ENCODE measurements at regions not wholly inside any gene's neighbourhood (a gene's known extent, or its start where the extent isn't known, plus 50 kb on each side); places are given as distances from the start of the nearest gene placed in this dataset.

DNA sequence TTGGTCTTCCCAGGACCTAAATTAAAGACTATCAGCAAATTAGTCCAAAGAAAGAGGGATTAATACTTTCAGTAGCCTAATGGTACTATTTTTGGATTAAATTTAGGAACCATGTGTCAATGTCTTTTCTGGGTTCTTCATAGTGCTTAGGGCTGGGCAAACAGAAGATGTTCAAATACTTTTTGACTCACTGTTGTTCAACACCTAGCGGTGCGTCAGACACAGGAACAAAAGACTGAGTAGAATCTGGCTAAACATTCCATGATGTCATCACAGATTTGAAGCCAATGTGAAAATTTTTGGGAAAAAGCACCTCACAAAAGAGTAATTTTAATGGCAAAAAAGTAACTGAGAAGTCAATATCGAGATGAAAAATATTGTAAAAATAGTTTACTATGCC lies 544.4 kb downstream of the EFNA5 start:
- no peaks in the 10 kb centered on the region for H3K9me3 ChIP-seq

DNA sequence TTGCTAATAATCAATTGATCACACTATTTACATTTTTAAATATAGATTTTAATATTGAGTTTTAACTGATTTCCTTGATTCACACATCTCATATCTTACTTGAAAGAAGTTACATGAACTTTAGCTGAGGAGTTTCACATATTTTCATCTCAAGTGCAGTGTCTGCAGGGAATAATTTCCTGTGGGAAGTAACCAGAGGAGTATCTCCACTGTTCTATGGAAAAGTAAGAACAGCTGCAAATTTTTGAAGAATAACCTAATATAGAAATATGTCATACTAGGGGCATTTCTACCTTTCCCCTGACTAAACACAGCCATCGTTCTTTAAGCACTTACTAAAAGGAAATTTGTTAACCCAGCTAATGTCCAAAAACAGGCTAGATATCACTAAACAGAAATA lies 546.4 kb downstream of the EFNA5 start:
- TF ChIP-seq, protein P1, sequence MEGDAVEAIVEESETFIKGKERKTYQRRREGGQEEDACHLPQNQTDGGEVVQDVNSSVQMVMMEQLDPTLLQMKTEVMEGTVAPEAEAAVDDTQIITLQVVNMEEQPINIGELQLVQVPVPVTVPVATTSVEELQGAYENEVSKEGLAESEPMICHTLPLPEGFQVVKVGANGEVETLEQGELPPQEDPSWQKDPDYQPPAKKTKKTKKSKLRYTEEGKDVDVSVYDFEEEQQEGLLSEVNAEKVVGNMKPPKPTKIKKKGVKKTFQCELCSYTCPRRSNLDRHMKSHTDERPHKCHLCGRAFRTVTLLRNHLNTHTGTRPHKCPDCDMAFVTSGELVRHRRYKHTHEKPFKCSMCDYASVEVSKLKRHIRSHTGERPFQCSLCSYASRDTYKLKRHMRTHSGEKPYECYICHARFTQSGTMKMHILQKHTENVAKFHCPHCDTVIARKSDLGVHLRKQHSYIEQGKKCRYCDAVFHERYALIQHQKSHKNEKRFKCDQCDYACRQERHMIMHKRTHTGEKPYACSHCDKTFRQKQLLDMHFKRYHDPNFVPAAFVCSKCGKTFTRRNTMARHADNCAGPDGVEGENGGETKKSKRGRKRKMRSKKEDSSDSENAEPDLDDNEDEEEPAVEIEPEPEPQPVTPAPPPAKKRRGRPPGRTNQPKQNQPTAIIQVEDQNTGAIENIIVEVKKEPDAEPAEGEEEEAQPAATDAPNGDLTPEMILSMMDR (IDR thresholded peaks at IDR 0.05), result no peak
- Histone ChIP-seq H3K9me3 (no peaks in the 10 kb centered on the region), H3K4me1 (ENCODE audit: control insufficient read depth in 1 of 2, insufficient read depth in 1 of 2, low read depth in 1 of 2, low read length in 1 of 2) (no peaks in the 10 kb centered on the region), H3K27me3 (no peaks in the 10 kb centered on the region), H3K4me3 (ENCODE audit: low read depth in 1 of 2, low read length in 1 of 2) (no peak overlapping the region), H3K36me3 (no peaks in the 10 kb centered on the region), H3K27ac (no peak overlapping the region)

More for the DNA sequence above, 544.4 kb downstream of the EFNA5 start:
- Histone ChIP-seq H3K27me3 (no peaks in the 10 kb centered on the region), H3K27ac (no peak overlapping the region), H3K4me3 (ENCODE audit: low read depth in 1 of 2, low read length in 1 of 2) (no peak overlapping the region), H3K36me3 (no peaks in the 10 kb centered on the region), H3K4me1 (ENCODE audit: control insufficient read depth in 1 of 2, insufficient read depth in 1 of 2, low read depth in 1 of 2, low read length in 1 of 2) (no peaks in the 10 kb centered on the region)
- TF ChIP-seq, protein P1 (IDR thresholded peaks at IDR 0.05), result no peak

DNA sequence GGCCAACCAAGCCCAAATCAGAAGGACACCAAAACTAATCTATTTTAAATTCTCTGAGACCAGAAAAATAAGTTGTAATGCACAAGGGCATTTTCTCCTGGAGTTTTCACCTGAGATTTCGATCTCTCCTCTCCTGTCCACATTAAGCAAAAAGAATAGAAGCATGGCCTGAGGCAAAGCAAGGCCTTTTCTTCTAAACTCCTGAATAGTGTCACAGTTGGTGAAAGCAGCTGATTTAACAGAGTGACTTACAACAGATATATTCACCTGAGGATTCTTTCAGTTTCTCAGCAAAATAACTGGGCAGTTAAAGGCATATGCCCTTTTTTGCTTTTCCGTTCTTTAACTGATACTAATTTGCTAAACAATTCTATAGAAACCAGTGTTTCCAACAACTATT lies 547.7 kb downstream of the EFNA5 start:
- H3K27ac ChIP-seq, result no peak overlapping the region
- TF ChIP-seq, protein P1 (IDR thresholded peaks at IDR 0.05), result no peak

DNA sequence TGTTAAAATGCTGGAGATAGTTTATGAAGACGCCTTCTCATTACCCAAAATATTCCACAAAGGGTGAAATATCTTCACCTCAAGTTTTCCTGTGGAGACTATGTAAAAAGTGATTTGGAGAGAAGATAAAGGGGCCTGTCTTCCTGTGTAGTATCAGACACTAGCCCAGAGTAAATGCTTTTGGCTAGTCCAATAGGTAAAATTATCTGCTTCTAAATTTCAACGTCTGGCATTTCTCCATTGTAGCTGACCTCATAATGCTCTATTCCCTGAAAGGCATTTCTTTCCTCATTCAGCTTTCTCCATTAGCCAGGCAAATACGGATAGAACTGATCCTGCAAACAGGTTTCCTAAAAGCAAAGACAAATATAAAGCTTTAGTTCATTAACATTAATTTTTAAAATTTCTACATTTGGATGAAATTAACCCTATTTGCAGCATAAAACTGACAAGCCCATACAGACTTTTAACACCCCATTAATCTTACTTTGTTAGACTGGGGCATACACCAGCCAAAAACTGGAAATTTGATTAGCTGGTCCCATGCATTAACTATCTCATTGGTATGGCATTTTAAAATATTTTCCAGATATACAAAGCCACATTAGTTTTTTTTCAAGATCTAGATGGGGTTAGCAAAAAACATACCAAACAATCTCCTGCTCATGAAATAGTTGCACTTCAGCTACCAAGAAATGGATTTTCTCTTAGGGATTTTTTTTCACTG lies 548.8 kb downstream of the EFNA5 start:
- no peaks in the 10 kb centered on the region for H3K36me3 ChIP-seq
- H3K4me1 ChIP-seq (ENCODE audit: control insufficient read depth in 1 of 2, insufficient read depth in 1 of 2, low read depth in 1 of 2, low read length in 1 of 2), result no peaks in the 10 kb centered on the region
- H3K27me3 ChIP-seq, result no peaks in the 10 kb centered on the region
- TF ChIP-seq, protein P1 (IDR thresholded peaks at IDR 0.05), result no peak
- no peak overlapping the region for H3K4me3 ChIP-seq (ENCODE audit: low read depth in 1 of 2, low read length in 1 of 2)
- no peak overlapping the region for H3K27ac ChIP-seq
- H3K9me3 ChIP-seq, result no peaks in the 10 kb centered on the region

More for the DNA sequence above, 547.7 kb downstream of the EFNA5 start:
- Histone ChIP-seq H3K27me3 (no peaks in the 10 kb centered on the region), H3K4me1 (ENCODE audit: control insufficient read depth in 1 of 2, insufficient read depth in 1 of 2, low read depth in 1 of 2, low read length in 1 of 2) (no peaks in the 10 kb centered on the region), H3K36me3 (no peaks in the 10 kb centered on the region), H3K9me3 (no peaks in the 10 kb centered on the region), H3K4me3 (ENCODE audit: low read depth in 1 of 2, low read length in 1 of 2) (no peak overlapping the region)

DNA sequence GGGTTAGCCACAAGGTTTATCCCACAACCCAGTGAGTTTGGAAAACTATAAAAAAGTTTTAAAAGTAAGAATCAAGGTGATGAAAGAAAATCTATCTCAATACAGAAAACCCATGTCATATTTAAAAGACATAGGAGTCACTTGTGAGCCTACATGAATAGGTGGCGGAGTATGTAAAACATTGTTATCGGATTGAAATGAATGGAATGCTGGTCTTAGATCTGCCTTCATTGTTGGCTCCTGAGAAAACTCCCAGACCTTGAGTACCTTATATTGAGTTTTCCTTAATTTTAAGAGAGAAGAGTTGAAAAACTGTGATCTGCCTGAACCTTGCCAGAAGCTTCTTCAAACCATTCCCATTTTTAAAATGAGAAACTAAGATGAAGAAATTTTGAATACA lies 551.1 kb downstream of the EFNA5 start:
- no peaks in the 10 kb centered on the region for H3K27me3 ChIP-seq
- H3K27ac ChIP-seq, result no peak overlapping the region

More for the DNA sequence above, 551.1 kb downstream of the EFNA5 start:
- H3K4me1 ChIP-seq (ENCODE audit: control insufficient read depth in 1 of 2, insufficient read depth in 1 of 2, low read depth in 1 of 2, low read length in 1 of 2), result no peaks in the 10 kb centered on the region
- no peak overlapping the region for H3K4me3 ChIP-seq (ENCODE audit: low read depth in 1 of 2, low read length in 1 of 2)
- TF ChIP-seq, protein P1 (IDR thresholded peaks at IDR 0.05), result no peak
- no peaks in the 10 kb centered on the region for H3K36me3 ChIP-seq
- H3K9me3 ChIP-seq, result no peaks in the 10 kb centered on the region

All from neutrophil (primary cell).